Astrocyte (in vitro differentiated cells and primary cell): ENCODE measurements at regions not wholly inside any gene's neighbourhood (a gene's known extent, or its start where the extent isn't known, plus 50 kb on each side); places are given as distances from the start of the nearest gene placed in this dataset.

Experiments
- EZH2 ChIP-seq: IDR thresholded peaks from 2 replicates; pipeline ENCODE4 v1.6.1; 2012; ENCODE audit warnings: mild to moderate bottlenecking, low read length, inconsistent platforms; ENCODE audit not compliant: insufficient read depth
- TF ChIP-seq, protein P1 (sequence below): IDR thresholded peaks from 2 replicates; pipeline ENCODE4 v1.5.1; 2011; ENCODE audit warnings: low read depth, mild to moderate bottlenecking, inconsistent platforms, low read length, moderate library complexity; ENCODE audit not compliant: insufficient read depth

GRCh38 chr10:130745821-130746220 is 565.7 kb downstream of the TCERG1L start:
- no peak for TF ChIP-seq EZH2
- TF ChIP-seq, protein P1, sequence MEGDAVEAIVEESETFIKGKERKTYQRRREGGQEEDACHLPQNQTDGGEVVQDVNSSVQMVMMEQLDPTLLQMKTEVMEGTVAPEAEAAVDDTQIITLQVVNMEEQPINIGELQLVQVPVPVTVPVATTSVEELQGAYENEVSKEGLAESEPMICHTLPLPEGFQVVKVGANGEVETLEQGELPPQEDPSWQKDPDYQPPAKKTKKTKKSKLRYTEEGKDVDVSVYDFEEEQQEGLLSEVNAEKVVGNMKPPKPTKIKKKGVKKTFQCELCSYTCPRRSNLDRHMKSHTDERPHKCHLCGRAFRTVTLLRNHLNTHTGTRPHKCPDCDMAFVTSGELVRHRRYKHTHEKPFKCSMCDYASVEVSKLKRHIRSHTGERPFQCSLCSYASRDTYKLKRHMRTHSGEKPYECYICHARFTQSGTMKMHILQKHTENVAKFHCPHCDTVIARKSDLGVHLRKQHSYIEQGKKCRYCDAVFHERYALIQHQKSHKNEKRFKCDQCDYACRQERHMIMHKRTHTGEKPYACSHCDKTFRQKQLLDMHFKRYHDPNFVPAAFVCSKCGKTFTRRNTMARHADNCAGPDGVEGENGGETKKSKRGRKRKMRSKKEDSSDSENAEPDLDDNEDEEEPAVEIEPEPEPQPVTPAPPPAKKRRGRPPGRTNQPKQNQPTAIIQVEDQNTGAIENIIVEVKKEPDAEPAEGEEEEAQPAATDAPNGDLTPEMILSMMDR = no peak
